SHP77 treated with DMSO at 0.1 percent for 48 hours (cell line): ENCODE measurements at regions not wholly inside any gene's neighbourhood (a gene's known extent, or its start where the extent isn't known, plus 50 kb on each side); places are given as distances from the start of the nearest gene placed in this dataset.
"Not testable (repeated sequence)": the region's sequence is repeated elsewhere in the genome, so short reads cannot be mapped to it uniquely, and the experiment has no call there.

Source experiments
- DNase-seq: peaks from one replicate; lab custom pipeline; 2025; lab: John Stamatoyannopoulos, UW

GRCh38 chr5:6548756-6549285 lies 84.0 kb downstream of the NSUN2 start:
- no peak for DNase-seq

- DNase-seq, result not testable (repeated sequence)
Observed at GRCh38 chr5:6547926-6548519, 84.8 kb downstream of the NSUN2 start.

- no peak for DNase-seq
Observed at GRCh38 chr5:6547498-6547897, 85.3 kb downstream of the NSUN2 start.

GRCh38 chr5:6545770-6546690 lies 86.8 kb downstream of the NSUN2 start:
- DNase-seq, result peak; percentile 99

GRCh38 chr5:6545036-6545693 lies 87.7 kb downstream of the NSUN2 start:
- DNase-seq, result no peak

- no peak for DNase-seq
Observed at GRCh38 chr5:6544561-6544935, 88.3 kb downstream of the NSUN2 start.
